ENCODE measurements at regions not wholly inside any gene's neighbourhood (a gene's known extent, or its start where the extent isn't known, plus 50 kb on each side); places are given as distances from the start of the nearest gene placed in this dataset.

- CTCF ChIA-PET: no interaction called here
- H3K4me3 Mint-ChIP-seq: no peak overlapping the region
- POLR2A ChIA-PET: no interaction called here
- no peaks in the 10 kb centered on the region for H3K4me1 Mint-ChIP-seq
- TF ChIP-seq FOXJ3 (CRISPR knock-in tag; IDR thresholded peaks at IDR 0.05; ENCODE audit: borderline replicate concordance): no peak
- TF ChIP-seq FOXP4 (CRISPR knock-in tag; IDR thresholded peaks at IDR 0.05): no peak
- no peak for TF ChIP-seq NR3C1 (CRISPR knock-in tag; conservative IDR thresholded peaks at IDR 0.05; ENCODE audit: low read depth)
- TF ChIP-seq NFE2L1 (CRISPR knock-in tag; IDR thresholded peaks at IDR 0.05): no peak
- TF ChIP-seq ZNF121 (CRISPR knock-in tag; IDR thresholded peaks at IDR 0.05): no peak
- no peak for TF ChIP-seq E2F4 (CRISPR knock-in tag; IDR thresholded peaks at IDR 0.05; ENCODE audit: borderline replicate concordance, low read depth)
- TF ChIP-seq EMX1 (CRISPR knock-in tag; IDR thresholded peaks at IDR 0.05): no peak
- TF ChIP-seq ZMAT4 (CRISPR knock-in tag; IDR thresholded peaks at IDR 0.05): no peak
- TF ChIP-seq ZNF532 (CRISPR knock-in tag; IDR thresholded peaks at IDR 0.05; ENCODE audit: borderline replicate concordance): no peak
- no peak for TF ChIP-seq E2F1 (CRISPR knock-in tag; IDR thresholded peaks at IDR 0.05)
- TF ChIP-seq NR2C2 (CRISPR knock-in tag; IDR thresholded peaks at IDR 0.05): no peak
- TF ChIP-seq MYBL2 (CRISPR knock-in tag; IDR thresholded peaks at IDR 0.05): no peak
- H3K36me3 Mint-ChIP-seq: peaks cover 71% of the 10 kb centered on the region
- H3K9me3 Mint-ChIP-seq: peaks cover 71% of the 10 kb centered on the region
- no peak for DNase-seq (ENCODE audit: low spot score)
- H3K27ac Mint-ChIP-seq: no peak overlapping the region
- H3K27me3 Mint-ChIP-seq (ENCODE audit: low read depth): peaks cover 33% of the 10 kb centered on the region
- ATAC-seq: no peak
Measured at GRCh38 chr16:35744084-35744483, 2284.7 kb downstream of the TP53TG3F start.

- Mint-ChIP-seq H3K27me3 (ENCODE audit: low read depth) (peaks cover 29% of the 10 kb centered on the region), H3K4me3 (no peak overlapping the region), H3K27ac (no peak overlapping the region), H3K36me3 (peaks cover 65% of the 10 kb centered on the region), H3K4me1 (no peaks in the 10 kb centered on the region), H3K9me3 (peaks cover 64% of the 10 kb centered on the region)
- DNase-seq (ENCODE audit: low spot score): no peak
- TF ChIP-seq E2F4 (CRISPR knock-in tag; IDR thresholded peaks at IDR 0.05; ENCODE audit: borderline replicate concordance, low read depth) (no peak), ZSCAN18 (CRISPR knock-in tag; IDR thresholded peaks at IDR 0.05) (no peak), CREB1 (CRISPR knock-in tag; IDR thresholded peaks at IDR 0.05) (no peak), ATF1 (CRISPR knock-in tag; IDR thresholded peaks at IDR 0.05) (no peak), IRF1 (CRISPR knock-in tag; IDR thresholded peaks at IDR 0.05) (no peak), CREM (CRISPR knock-in tag; IDR thresholded peaks at IDR 0.05) (no peak), ZMAT4 (CRISPR knock-in tag; IDR thresholded peaks at IDR 0.05) (no peak), ATF2 (CRISPR knock-in tag; IDR thresholded peaks at IDR 0.05; ENCODE audit: borderline replicate concordance, low read depth) (no peak), ZBTB21 (CRISPR knock-in tag; IDR thresholded peaks at IDR 0.05; ENCODE audit: borderline replicate concordance) (no peak)
- no peak for ATAC-seq
- ChIA-PET POLR2A (no interaction called here), CTCF (no interaction called here)
Measured at GRCh38 chr16:35744726-35745125, 2285.3 kb downstream of the TP53TG3F start.

Measured in WTC11 (cell line).